ENCODE measurements at regions not wholly inside any gene's neighbourhood (a gene's known extent, or its start where the extent isn't known, plus 50 kb on each side); places are given as distances from the start of the nearest gene placed in this dataset.

GRCh38 chr1:62917314-62917713, 133.4 kb downstream of the ATG4C start:
- H3K36me3 ChIP-seq = no peaks in the 10 kb centered on the region
- no peak overlapping the region for H3K4me3 ChIP-seq
- no peaks in the 10 kb centered on the region for H3K27me3 ChIP-seq (ENCODE audit: low read depth)
- intact Hi-C loops (cut with DNase I) = no loop called here
- TF ChIP-seq CTCF (IDR thresholded peaks at IDR 0.05) = no peak
- no peaks in the 10 kb centered on the region for H3K9me3 ChIP-seq
- H3K4me1 ChIP-seq = no peaks in the 10 kb centered on the region
- no peak overlapping the region for H3K27ac ChIP-seq
- ATAC-seq (no peak), DNase-seq (no peak)

GRCh38 chr1:62917805-62918204, 133.9 kb downstream of the ATG4C start:
- Histone ChIP-seq H3K27me3 (ENCODE audit: low read depth) (no peaks in the 10 kb centered on the region), H3K9me3 (no peaks in the 10 kb centered on the region), H3K4me1 (no peaks in the 10 kb centered on the region), H3K4me3 (no peak overlapping the region), H3K36me3 (no peaks in the 10 kb centered on the region), H3K27ac (no peak overlapping the region)
- TF ChIP-seq CTCF (IDR thresholded peaks at IDR 0.05) = no peak
- intact Hi-C loops (cut with DNase I) = no loop called here
- DNase-seq (no peak), ATAC-seq (no peak)

GRCh38 chr1:62918700-62919099, 134.8 kb downstream of the ATG4C start:
- Histone ChIP-seq H3K27ac (no peak overlapping the region), H3K9me3 (no peaks in the 10 kb centered on the region), H3K4me3 (no peak overlapping the region), H3K36me3 (no peaks in the 10 kb centered on the region), H3K27me3 (ENCODE audit: low read depth) (no peaks in the 10 kb centered on the region), H3K4me1 (no peaks in the 10 kb centered on the region)
- ATAC-seq = no peak
- DNase-seq = no peak
- TF ChIP-seq CTCF (IDR thresholded peaks at IDR 0.05) = no peak
- intact Hi-C loops (cut with DNase I) = no loop called here

GRCh38 chr1:62922006-62922405, 138.1 kb downstream of the ATG4C start:
- TF ChIP-seq CTCF (IDR thresholded peaks at IDR 0.05) = no peak
- intact Hi-C loops (cut with DNase I) = no loop called here
- Histone ChIP-seq H3K36me3 (no peaks in the 10 kb centered on the region), H3K4me3 (no peak overlapping the region), H3K27ac (no peak overlapping the region), H3K27me3 (ENCODE audit: low read depth) (no peaks in the 10 kb centered on the region), H3K9me3 (no peaks in the 10 kb centered on the region), H3K4me1 (no peaks in the 10 kb centered on the region)
- no peak for ATAC-seq
- no peak for DNase-seq

- no peaks in the 10 kb centered on the region for H3K9me3 ChIP-seq
- H3K36me3 ChIP-seq = no peaks in the 10 kb centered on the region
- no peaks in the 10 kb centered on the region for H3K27me3 ChIP-seq (ENCODE audit: low read depth)
- TF ChIP-seq CTCF (IDR thresholded peaks at IDR 0.05) = no peak
- H3K27ac ChIP-seq = no peak overlapping the region
- DNase-seq (no peak), ATAC-seq (no peak)
- no peak overlapping the region for H3K4me3 ChIP-seq
- H3K4me1 ChIP-seq = no peaks in the 10 kb centered on the region
- intact Hi-C loops (cut with DNase I) = no loop called here
These were observed 141.3 kb downstream of the ATG4C start for GRCh38 chr1:62924983-62925790.

All from lower lobe of right lung (tissue), 2 donors.